ENCODE measurements at regions not wholly inside any gene's neighbourhood (a gene's known extent, or its start where the extent isn't known, plus 50 kb on each side); places are given as distances from the start of the nearest gene placed in this dataset.

- Histone ChIP-seq H3K4me1 (ENCODE audit: insufficient read depth, low read length) (peaks cover 38% of the 10 kb centered on the region), H3K4me3 (ENCODE audit: insufficient read depth, low read length) (no peak overlapping the region), H3K79me2 (ENCODE audit: insufficient read depth, low read length) (no peaks in the 10 kb centered on the region), H4K20me1 (ENCODE audit: insufficient read depth, low read length) (no peaks in the 10 kb centered on the region), H3K27ac (ENCODE audit: low read depth, low read length) (peak overlapping the region; percentile 94), H2AFZ (ENCODE audit: low read length) (no peak overlapping the region), H3K4me2 (ENCODE audit: insufficient read depth, low read length) (no peak overlapping the region), H3K36me3 (ENCODE audit: insufficient read depth, low read length) (no peaks in the 10 kb centered on the region), H3K27me3 (ENCODE audit: insufficient read depth, low read length) (no peaks in the 10 kb centered on the region), H3K9me3 (ENCODE audit: low read depth, low read length) (no peaks in the 10 kb centered on the region)
- no peak for DNase-seq (ENCODE audit: insufficient read length, low spot score, missing footprints)
- TF ChIP-seq, protein P1, sequence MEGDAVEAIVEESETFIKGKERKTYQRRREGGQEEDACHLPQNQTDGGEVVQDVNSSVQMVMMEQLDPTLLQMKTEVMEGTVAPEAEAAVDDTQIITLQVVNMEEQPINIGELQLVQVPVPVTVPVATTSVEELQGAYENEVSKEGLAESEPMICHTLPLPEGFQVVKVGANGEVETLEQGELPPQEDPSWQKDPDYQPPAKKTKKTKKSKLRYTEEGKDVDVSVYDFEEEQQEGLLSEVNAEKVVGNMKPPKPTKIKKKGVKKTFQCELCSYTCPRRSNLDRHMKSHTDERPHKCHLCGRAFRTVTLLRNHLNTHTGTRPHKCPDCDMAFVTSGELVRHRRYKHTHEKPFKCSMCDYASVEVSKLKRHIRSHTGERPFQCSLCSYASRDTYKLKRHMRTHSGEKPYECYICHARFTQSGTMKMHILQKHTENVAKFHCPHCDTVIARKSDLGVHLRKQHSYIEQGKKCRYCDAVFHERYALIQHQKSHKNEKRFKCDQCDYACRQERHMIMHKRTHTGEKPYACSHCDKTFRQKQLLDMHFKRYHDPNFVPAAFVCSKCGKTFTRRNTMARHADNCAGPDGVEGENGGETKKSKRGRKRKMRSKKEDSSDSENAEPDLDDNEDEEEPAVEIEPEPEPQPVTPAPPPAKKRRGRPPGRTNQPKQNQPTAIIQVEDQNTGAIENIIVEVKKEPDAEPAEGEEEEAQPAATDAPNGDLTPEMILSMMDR (IDR thresholded peaks at IDR 0.05; ENCODE audit: extremely low read depth, low read depth, low read length): no peak
Observed at GRCh38 chr2:220278022-220278421, 650.6 kb downstream of the SLC4A3 start.

DNA sequence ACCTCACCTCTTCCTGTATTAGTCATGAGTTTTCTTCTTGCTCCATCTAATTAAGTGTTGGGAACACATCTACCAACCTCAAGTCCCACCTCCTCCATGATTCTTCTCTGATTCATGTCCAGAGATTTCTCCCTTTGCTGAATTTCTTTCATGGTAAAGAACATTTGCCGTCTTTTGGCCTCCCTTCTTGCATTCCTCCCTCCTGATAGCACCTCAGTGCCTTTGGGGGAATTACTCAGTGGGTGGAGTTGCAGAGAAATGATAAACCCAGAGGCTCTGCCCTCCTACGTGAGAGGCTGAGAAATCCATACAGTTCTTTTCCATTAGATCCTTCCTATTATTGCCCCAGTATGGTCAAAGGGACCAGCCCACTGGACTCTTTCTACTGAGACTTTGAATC is 651.9 kb downstream of the SLC4A3 start:
- no peaks in the 10 kb centered on the region for H3K9me3 ChIP-seq (ENCODE audit: low read depth, low read length)
- H4K20me1 ChIP-seq (ENCODE audit: insufficient read depth, low read length): no peaks in the 10 kb centered on the region
- no peak overlapping the region for H2AFZ ChIP-seq (ENCODE audit: low read length)
- H3K4me2 ChIP-seq (ENCODE audit: insufficient read depth, low read length): peak overlapping the region; percentile 35
- no peaks in the 10 kb centered on the region for H3K27me3 ChIP-seq (ENCODE audit: insufficient read depth, low read length)
- no peaks in the 10 kb centered on the region for H3K36me3 ChIP-seq (ENCODE audit: insufficient read depth, low read length)
- peaks cover 38% of the 10 kb centered on the region for H3K4me1 ChIP-seq (ENCODE audit: insufficient read depth, low read length)
- DNase-seq (ENCODE audit: insufficient read length, low spot score, missing footprints): peak; percentile 69
- TF ChIP-seq, protein P1 (IDR thresholded peaks at IDR 0.05; ENCODE audit: extremely low read depth, low read depth, low read length): no peak
- H3K27ac ChIP-seq (ENCODE audit: low read depth, low read length): peak overlapping the region; percentile 94
- H3K79me2 ChIP-seq (ENCODE audit: insufficient read depth, low read length): no peaks in the 10 kb centered on the region
- no peak overlapping the region for H3K4me3 ChIP-seq (ENCODE audit: insufficient read depth, low read length)

DNA sequence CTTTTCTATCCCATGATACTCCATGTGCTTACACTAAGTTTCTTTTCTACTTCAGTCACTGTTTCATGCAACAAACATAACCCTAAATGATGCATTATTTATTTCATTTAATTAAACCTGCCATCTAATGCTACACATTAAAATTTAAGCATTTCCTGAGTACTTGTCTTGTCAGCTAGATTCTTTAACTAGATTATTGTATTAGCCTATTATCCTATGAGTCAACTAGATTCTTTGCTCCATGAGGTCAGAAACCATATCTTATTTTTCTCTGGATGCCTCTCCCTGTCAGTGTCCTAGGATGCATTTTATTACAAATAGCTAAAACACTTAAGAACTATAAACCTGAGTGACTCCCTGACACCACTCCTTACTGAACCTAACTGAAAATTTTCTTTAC is 652.4 kb downstream of the SLC4A3 start:
- Histone ChIP-seq H3K9me3 (ENCODE audit: low read depth, low read length) (no peaks in the 10 kb centered on the region), H3K79me2 (ENCODE audit: insufficient read depth, low read length) (no peaks in the 10 kb centered on the region), H3K4me1 (ENCODE audit: insufficient read depth, low read length) (peaks cover 38% of the 10 kb centered on the region), H3K27ac (ENCODE audit: low read depth, low read length) (peak overlapping the region; percentile 94), H3K4me3 (ENCODE audit: insufficient read depth, low read length) (no peak overlapping the region), H2AFZ (ENCODE audit: low read length) (no peak overlapping the region), H3K27me3 (ENCODE audit: insufficient read depth, low read length) (no peaks in the 10 kb centered on the region), H4K20me1 (ENCODE audit: insufficient read depth, low read length) (no peaks in the 10 kb centered on the region), H3K4me2 (ENCODE audit: insufficient read depth, low read length) (peak overlapping the region; percentile 35), H3K36me3 (ENCODE audit: insufficient read depth, low read length) (no peaks in the 10 kb centered on the region)
- TF ChIP-seq, protein P1 (IDR thresholded peaks at IDR 0.05; ENCODE audit: extremely low read depth, low read depth, low read length): no peak
- peak; percentile 64 for DNase-seq (ENCODE audit: insufficient read length, low spot score, missing footprints)

- no peak overlapping the region for H2AFZ ChIP-seq (ENCODE audit: low read length)
- TF ChIP-seq, protein P1 (IDR thresholded peaks at IDR 0.05; ENCODE audit: extremely low read depth, low read depth, low read length): no peak
- H3K27me3 ChIP-seq (ENCODE audit: insufficient read depth, low read length): no peaks in the 10 kb centered on the region
- H3K79me2 ChIP-seq (ENCODE audit: insufficient read depth, low read length): no peaks in the 10 kb centered on the region
- H3K9me3 ChIP-seq (ENCODE audit: low read depth, low read length): no peaks in the 10 kb centered on the region
- no peak overlapping the region for H3K27ac ChIP-seq (ENCODE audit: low read depth, low read length)
- no peaks in the 10 kb centered on the region for H4K20me1 ChIP-seq (ENCODE audit: insufficient read depth, low read length)
- DNase-seq (ENCODE audit: insufficient read length, low spot score, missing footprints): no peak
- no peaks in the 10 kb centered on the region for H3K36me3 ChIP-seq (ENCODE audit: insufficient read depth, low read length)
- peaks cover 33% of the 10 kb centered on the region for H3K4me1 ChIP-seq (ENCODE audit: insufficient read depth, low read length)
- H3K4me3 ChIP-seq (ENCODE audit: insufficient read depth, low read length): no peak overlapping the region
- H3K4me2 ChIP-seq (ENCODE audit: insufficient read depth, low read length): no peak overlapping the region
Observed at GRCh38 chr2:220280736-220281135, 653.3 kb downstream of the SLC4A3 start.
